HEK293 (cell line): ENCODE measurements at regions not wholly inside any gene's neighbourhood (a gene's known extent, or its start where the extent isn't known, plus 50 kb on each side); places are given as distances from the start of the nearest gene placed in this dataset.

Source experiments
- GLIS2 ChIP-seq: fragments of 450-650 bp; formaldehyde crosslinking; IDR thresholded peaks from 2 replicates; pipeline ENCODE4 v1.5.1; 2016; ENCODE audit warnings: missing biosample characterization, missing genetic modification characterization
- IKZF3 ChIP-seq: fragments of 450-650 bp; IDR thresholded peaks from 2 replicates; pipeline ENCODE4 v1.5.0; 2018; ENCODE audit warnings: missing biosample characterization, mild to moderate bottlenecking, missing genetic modification characterization, moderate library complexity
- KLF10 ChIP-seq: fragments of 450-650 bp; IDR thresholded peaks from 2 replicates; pipeline ENCODE4 v1.5.1; 2018; ENCODE audit warnings: missing biosample characterization, mild to moderate bottlenecking, missing genetic modification characterization
- MEIS1 ChIP-seq: sonication (generic); formaldehyde crosslinking; IDR thresholded peaks from 2 replicates; pipeline ENCODE4 v1.8.1; 2022; ENCODE audit warnings: missing genetic modification reagents, mild to moderate bottlenecking, borderline replicate concordance
- SALL2 ChIP-seq: fragments of 450-650 bp; formaldehyde crosslinking; IDR thresholded peaks from 2 replicates; pipeline ENCODE4 v1.5.0; 2017; ENCODE audit warnings: missing biosample characterization, mild to moderate bottlenecking, missing genetic modification characterization, borderline replicate concordance
- SCRT1 ChIP-seq: fragments of 450-650 bp; formaldehyde crosslinking; IDR thresholded peaks from 2 replicates; pipeline ENCODE4 v1.5.1; 2016; ENCODE audit warnings: missing biosample characterization, missing genetic modification characterization, borderline replicate concordance
- SP3 ChIP-seq: fragments of 450-650 bp; formaldehyde crosslinking; IDR thresholded peaks from 2 replicates; pipeline ENCODE4 v1.5.1; 2016; ENCODE audit warnings: missing biosample characterization, missing genetic modification characterization
- YY1 ChIP-seq: fragments of 450-650 bp; formaldehyde crosslinking; IDR thresholded peaks from 2 replicates; pipeline ENCODE4 v1.5.1; 2018; ENCODE audit warnings: missing biosample characterization, missing genetic modification characterization
- ZNF10 ChIP-seq: fragments of 450-650 bp; formaldehyde crosslinking; IDR thresholded peaks from 2 replicates; pipeline ENCODE4 v1.5.1; 2017; ENCODE audit warnings: missing biosample characterization, missing genetic modification characterization
- ZNF146 ChIP-seq: fragments of 450-650 bp; formaldehyde crosslinking; IDR thresholded peaks from 2 replicates; pipeline ENCODE4 v1.5.1; 2016; ENCODE audit warnings: missing biosample characterization, missing genetic modification characterization
- ZNF174 ChIP-seq: fragments of 450-650 bp; formaldehyde crosslinking; IDR thresholded peaks from 2 replicates; pipeline ENCODE4 v1.5.0; 2017; ENCODE audit warnings: missing biosample characterization, mild to moderate bottlenecking, missing genetic modification characterization
- ZNF24 ChIP-seq: fragments of 450-650 bp; formaldehyde crosslinking; IDR thresholded peaks from 2 replicates; pipeline ENCODE4 v1.5.1; 2016; ENCODE audit warnings: missing biosample characterization, missing genetic modification characterization
- ZNF266 ChIP-seq: fragments of 450-650 bp; formaldehyde crosslinking; IDR thresholded peaks from 2 replicates; pipeline ENCODE4 v1.5.1; 2016; ENCODE audit warnings: missing biosample characterization, missing genetic modification characterization, low read depth
- ZNF302 ChIP-seq: fragments of 450-650 bp; formaldehyde crosslinking; IDR thresholded peaks from 2 replicates; pipeline ENCODE4 v1.5.1; 2016; ENCODE audit warnings: missing biosample characterization, missing genetic modification characterization, low read depth
- ZNF416 ChIP-seq: fragments of 450-650 bp; formaldehyde crosslinking; IDR thresholded peaks from 2 replicates; pipeline ENCODE4 v1.5.1; 2016; ENCODE audit warnings: missing biosample characterization, missing genetic modification characterization
- ZNF596 ChIP-seq: fragments of 450-650 bp; IDR thresholded peaks from 2 replicates; pipeline ENCODE4 v1.5.0; 2018; ENCODE audit warnings: missing biosample characterization, mild to moderate bottlenecking, missing genetic modification characterization, moderate library complexity
- ZNF624 ChIP-seq: fragments of 450-650 bp; formaldehyde crosslinking; IDR thresholded peaks from 2 replicates; pipeline ENCODE4 v1.5.1; 2017; ENCODE audit warnings: missing biosample characterization, missing genetic modification characterization
- ZNF626 ChIP-seq: fragments of 450-650 bp; sonication (Bioruptor Pico); formaldehyde crosslinking; IDR thresholded peaks from 2 replicates; pipeline ENCODE4 v1.5.1; 2018; ENCODE audit warnings: missing biosample characterization, missing genetic modification characterization, inconsistent platforms
- ZNF645 ChIP-seq: fragments of 450-650 bp; formaldehyde crosslinking; IDR thresholded peaks from 2 replicates; pipeline ENCODE4; 2016; ENCODE audit warnings: missing biosample characterization, missing genetic modification characterization
- ZNF76 ChIP-seq: fragments of 450-650 bp; formaldehyde crosslinking; IDR thresholded peaks from 2 replicates; pipeline ENCODE4; 2016; ENCODE audit warnings: low read depth, missing biosample characterization, missing genetic modification characterization, borderline replicate concordance
- ZNF776 ChIP-seq: fragments of 450-650 bp; formaldehyde crosslinking; IDR thresholded peaks from 2 replicates; pipeline ENCODE4 v1.5.0; 2017; ENCODE audit warnings: missing biosample characterization, missing genetic modification characterization, borderline replicate concordance
- ZSCAN18 ChIP-seq: fragments of 450-650 bp; formaldehyde crosslinking; IDR thresholded peaks from 2 replicates; pipeline ENCODE4 v1.5.1; 2016; ENCODE audit warnings: missing biosample characterization, missing genetic modification characterization
- ZSCAN30 ChIP-seq: fragments of 450-650 bp; IDR thresholded peaks from 2 replicates; pipeline ENCODE4 v1.5.1; 2018; ENCODE audit warnings: missing biosample characterization, mild to moderate bottlenecking, missing genetic modification characterization, moderate library complexity
- TF ChIP-seq, protein P1 (sequence below): fragments of 450-650 bp; formaldehyde crosslinking; IDR thresholded peaks from 2 replicates; pipeline ENCODE4 v1.5.1; 2016; ENCODE audit warnings: missing biosample characterization, missing genetic modification characterization
- TF ChIP-seq, protein P2 (sequence below): fragments of 450-650 bp; formaldehyde crosslinking; IDR thresholded peaks from 2 replicates; pipeline ENCODE4 v1.5.1; 2016; ENCODE audit warnings: missing biosample characterization, missing genetic modification characterization
- TF ChIP-seq, protein P3 (sequence below): fragments of 450-650 bp; formaldehyde crosslinking; conservative IDR thresholded peaks from 2 replicates; pipeline ENCODE4 v1.5.1; 2016; ENCODE audit warnings: low read depth, missing biosample characterization, missing genetic modification characterization
- TF ChIP-seq, protein P4 (sequence below): fragments of 450-650 bp; IDR thresholded peaks from 2 replicates; pipeline ENCODE4 v1.5.1; 2018; ENCODE audit warnings: missing biosample characterization, mild to moderate bottlenecking, missing genetic modification characterization

DNA sequence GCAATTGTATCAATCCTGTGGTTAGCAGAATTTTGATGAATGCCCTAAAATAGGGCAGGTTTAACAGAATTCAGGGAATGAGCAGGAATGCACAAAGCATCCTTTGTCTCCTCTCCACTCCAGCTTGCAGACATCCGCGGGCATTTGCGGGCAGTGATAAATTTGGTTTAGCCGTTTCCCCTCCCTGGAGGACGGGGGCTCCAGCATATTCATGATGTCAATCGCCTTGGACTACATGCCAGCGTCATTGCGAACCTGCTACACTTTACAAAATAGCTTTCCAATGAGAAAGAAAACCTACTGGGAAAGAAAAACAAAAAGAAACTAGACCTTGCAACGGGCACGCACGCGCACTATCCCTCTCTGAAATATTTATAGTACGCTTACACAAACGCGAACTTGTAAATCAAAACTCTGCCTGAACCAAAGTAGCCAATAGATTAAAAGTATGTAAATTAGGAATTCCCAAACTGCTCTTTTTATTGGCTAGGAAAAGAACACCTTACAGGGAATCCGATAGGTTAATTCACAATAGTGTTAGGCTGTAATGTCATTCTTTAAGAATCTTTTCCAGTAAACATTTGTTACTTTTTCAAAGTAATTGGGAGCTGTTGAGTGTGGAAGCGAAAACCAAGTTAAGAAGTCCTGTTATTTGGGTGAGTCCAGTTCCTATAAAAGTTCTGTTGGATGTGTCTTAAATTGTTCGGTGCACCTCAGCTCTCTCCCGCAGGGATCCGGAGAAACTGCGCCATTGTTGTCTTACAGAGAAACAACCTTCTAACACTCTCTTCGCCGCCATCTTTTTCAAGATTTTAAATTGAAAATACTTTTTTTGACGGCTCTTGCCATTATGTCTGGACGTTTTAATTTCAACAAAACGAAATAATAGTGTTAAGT lies 136.7 kb downstream of the HFE start (continued):
- TF ChIP-seq, protein P1, sequence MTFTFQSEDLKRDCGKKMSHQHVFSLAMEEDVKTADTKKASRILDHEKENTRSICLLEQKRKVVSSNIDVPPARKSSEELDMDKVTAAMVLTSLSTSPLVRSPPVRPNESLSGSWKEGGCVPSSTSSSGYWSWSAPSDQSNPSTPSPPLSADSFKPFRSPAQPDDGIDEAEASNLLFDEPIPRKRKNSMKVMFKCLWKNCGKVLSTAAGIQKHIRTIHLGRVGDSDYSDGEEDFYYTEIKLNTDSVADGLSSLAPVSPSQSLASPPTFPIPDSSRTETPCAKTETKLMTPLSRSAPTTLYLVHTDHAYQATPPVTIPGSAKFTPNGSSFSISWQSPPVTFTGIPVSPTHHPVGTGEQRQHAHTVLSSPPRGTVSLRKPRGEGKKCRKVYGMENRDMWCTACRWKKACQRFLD (tag by site-specific recombination) = no peak
- TF ChIP-seq ZNF626 (tag by site-specific recombination) = no peak
- TF ChIP-seq YY1 (tag by site-specific recombination) = peak; percentile 87
- TF ChIP-seq ZNF624 = no peak
- TF ChIP-seq, protein P2, sequence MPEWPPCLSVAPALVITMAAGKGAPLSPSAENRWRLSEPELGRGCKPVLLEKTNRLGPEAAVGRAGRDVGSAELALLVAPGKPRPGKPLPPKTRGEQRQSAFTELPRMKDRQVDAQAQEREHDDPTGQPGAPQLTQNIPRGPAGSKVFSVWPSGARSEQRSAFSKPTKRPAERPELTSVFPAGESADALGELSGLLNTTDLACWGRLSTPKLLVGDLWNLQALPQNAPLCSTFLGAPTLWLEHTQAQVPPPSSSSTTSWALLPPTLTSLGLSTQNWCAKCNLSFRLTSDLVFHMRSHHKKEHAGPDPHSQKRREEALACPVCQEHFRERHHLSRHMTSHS (tag by site-specific recombination) = no peak
- no peak for TF ChIP-seq ZNF266 (tag by site-specific recombination)
- peak; percentile 75 for TF ChIP-seq IKZF3 (tag by site-specific recombination)
- TF ChIP-seq, protein P3, sequence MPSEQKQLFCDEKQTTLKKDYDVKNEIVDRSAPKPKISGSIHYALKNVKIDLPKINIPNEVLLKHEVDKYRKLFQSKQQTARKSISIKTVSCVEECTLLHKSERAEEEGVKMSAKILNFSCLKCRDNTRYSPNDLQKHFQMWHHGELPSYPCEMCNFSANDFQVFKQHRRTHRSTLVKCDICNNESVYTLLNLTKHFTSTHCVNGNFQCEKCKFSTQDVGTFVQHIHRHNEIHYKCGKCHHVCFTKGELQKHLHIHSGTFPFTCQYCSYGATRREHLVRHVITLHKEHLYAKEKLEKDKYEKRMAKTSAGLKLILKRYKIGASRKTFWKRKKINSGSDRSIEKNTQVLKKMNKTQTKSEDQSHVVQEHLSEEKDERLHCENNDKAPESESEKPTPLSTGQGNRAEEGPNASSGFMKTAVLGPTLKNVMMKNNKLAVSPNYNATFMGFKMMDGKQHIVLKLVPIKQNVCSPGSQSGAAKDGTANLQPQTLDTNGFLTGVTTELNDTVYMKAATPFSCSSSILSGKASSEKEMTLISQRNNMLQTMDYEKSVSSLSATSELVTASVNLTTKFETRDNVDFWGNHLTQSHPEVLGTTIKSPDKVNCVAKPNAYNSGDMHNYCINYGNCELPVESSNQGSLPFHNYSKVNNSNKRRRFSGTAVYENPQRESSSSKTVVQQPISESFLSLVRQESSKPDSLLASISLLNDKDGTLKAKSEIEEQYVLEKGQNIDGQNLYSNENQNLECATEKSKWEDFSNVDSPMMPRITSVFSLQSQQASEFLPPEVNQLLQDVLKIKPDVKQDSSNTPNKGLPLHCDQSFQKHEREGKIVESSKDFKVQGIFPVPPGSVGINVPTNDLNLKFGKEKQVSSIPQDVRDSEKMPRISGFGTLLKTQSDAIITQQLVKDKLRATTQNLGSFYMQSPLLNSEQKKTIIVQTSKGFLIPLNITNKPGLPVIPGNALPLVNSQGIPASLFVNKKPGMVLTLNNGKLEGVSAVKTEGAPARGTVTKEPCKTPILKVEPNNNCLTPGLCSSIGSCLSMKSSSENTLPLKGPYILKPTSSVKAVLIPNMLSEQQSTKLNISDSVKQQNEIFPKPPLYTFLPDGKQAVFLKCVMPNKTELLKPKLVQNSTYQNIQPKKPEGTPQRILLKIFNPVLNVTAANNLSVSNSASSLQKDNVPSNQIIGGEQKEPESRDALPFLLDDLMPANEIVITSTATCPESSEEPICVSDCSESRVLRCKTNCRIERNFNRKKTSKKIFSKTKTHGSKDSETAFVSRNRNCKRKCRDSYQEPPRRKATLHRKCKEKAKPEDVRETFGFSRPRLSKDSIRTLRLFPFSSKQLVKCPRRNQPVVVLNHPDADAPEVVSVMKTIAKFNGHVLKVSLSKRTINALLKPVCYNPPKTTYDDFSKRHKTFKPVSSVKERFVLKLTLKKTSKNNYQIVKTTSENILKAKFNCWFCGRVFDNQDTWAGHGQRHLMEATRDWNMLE (tag by site-specific recombination) = no peak
- no peak for TF ChIP-seq ZNF302 (tag by site-specific recombination)
- TF ChIP-seq ZSCAN30 (tag by site-specific recombination) = no peak
- TF ChIP-seq ZNF416 = no peak
- no peak for TF ChIP-seq ZNF146 (tag by site-specific recombination)
- no peak for TF ChIP-seq ZNF76 (tag by site-specific recombination)
- TF ChIP-seq ZNF10 (tag by site-specific recombination) = no peak
- no peak for TF ChIP-seq SCRT1
- no peak for TF ChIP-seq ZNF596 (tag by site-specific recombination)
- TF ChIP-seq ZSCAN18 = no peak
- no peak for TF ChIP-seq KLF10 (tag by site-specific recombination)
- TF ChIP-seq SALL2 (tag by site-specific recombination) = no peak
- no peak for TF ChIP-seq GLIS2
- TF ChIP-seq MEIS1 (CRISPR knock-in tag) = no peak
- TF ChIP-seq, protein P4, sequence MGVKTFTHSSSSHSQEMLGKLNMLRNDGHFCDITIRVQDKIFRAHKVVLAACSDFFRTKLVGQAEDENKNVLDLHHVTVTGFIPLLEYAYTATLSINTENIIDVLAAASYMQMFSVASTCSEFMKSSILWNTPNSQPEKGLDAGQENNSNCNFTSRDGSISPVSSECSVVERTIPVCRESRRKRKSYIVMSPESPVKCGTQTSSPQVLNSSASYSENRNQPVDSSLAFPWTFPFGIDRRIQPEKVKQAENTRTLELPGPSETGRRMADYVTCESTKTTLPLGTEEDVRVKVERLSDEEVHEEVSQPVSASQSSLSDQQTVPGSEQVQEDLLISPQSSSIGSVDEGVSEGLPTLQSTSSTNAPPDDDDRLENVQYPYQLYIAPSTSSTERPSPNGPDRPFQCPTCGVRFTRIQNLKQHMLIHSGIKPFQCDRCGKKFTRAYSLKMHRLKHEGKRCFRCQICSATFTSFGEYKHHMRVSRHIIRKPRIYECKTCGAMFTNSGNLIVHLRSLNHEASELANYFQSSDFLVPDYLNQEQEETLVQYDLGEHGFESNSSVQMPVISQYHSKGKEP (tag by site-specific recombination) = no peak
- TF ChIP-seq ZNF645 (tag by site-specific recombination) = no peak
- no peak for TF ChIP-seq ZNF776 (tag by site-specific recombination)
- TF ChIP-seq ZNF174 = no peak
- TF ChIP-seq ZNF24 (tag by site-specific recombination) = peak; percentile 38; the same call in 1 of the 2 replicates
- TF ChIP-seq SP3 = no peak
